Skin of body (tissue), 1 donor: ENCODE measurements at regions not wholly inside any gene's neighbourhood (a gene's known extent, or its start where the extent isn't known, plus 50 kb on each side); places are given as distances from the start of the nearest gene placed in this dataset.

ENCODE experiments used
- DNase-seq: peaks from one replicate; lab custom pipeline; 2025; lab: John Stamatoyannopoulos, UW

GRCh38 chr9:28909526-28909925 is 1336.2 kb upstream of the C9orf72 start:
- DNase-seq, result no peak

GRCh38 chr9:28912621-28913020 is 1339.3 kb upstream of the C9orf72 start:
- DNase-seq, result no peak

GRCh38 chr9:28915202-28915930 is 1342.1 kb upstream of the C9orf72 start:
- DNase-seq, result no peak

- no peak for DNase-seq
These were observed 1343.1 kb upstream of the C9orf72 start for GRCh38 chr9:28916348-28916747.

GRCh38 chr9:28921857-28922500 is 1348.7 kb upstream of the C9orf72 start:
- DNase-seq, result no peak

- DNase-seq, result no peak
These were observed 1349.6 kb upstream of the C9orf72 start for GRCh38 chr9:28922891-28923290.

GRCh38 chr9:28923351-28923750 is 1350.1 kb upstream of the C9orf72 start:
- DNase-seq, result peak; percentile 53

GRCh38 chr9:28925157-28925556 is 1351.9 kb upstream of the C9orf72 start:
- no peak for DNase-seq

- DNase-seq, result no peak
These were observed 1353.0 kb upstream of the C9orf72 start for GRCh38 chr9:28926306-28926705.

GRCh38 chr9:28927691-28928090 is 1354.4 kb upstream of the C9orf72 start:
- DNase-seq, result no peak

GRCh38 chr9:28929433-28929832 is 1356.2 kb upstream of the C9orf72 start:
- no peak for DNase-seq

GRCh38 chr9:28930766-28931165 is 1357.5 kb upstream of the C9orf72 start:
- no peak for DNase-seq

- DNase-seq, result no peak
These were observed 1360.8 kb upstream of the C9orf72 start for GRCh38 chr9:28934111-28934510.

GRCh38 chr9:28938981-28939380 is 1365.7 kb upstream of the C9orf72 start:
- no peak for DNase-seq

- no peak for DNase-seq
These were observed 1368.6 kb upstream of the C9orf72 start for GRCh38 chr9:28941856-28942255.

- DNase-seq, result no peak
These were observed 1369.7 kb upstream of the C9orf72 start for GRCh38 chr9:28942941-28943340.

- no peak for DNase-seq
These were observed 1373.4 kb upstream of the C9orf72 start for GRCh38 chr9:28946648-28947047.

GRCh38 chr9:28951945-28952344 is 1378.7 kb upstream of the C9orf72 start:
- DNase-seq, result no peak

GRCh38 chr9:28956116-28956880 is 1383.0 kb upstream of the C9orf72 start:
- no peak for DNase-seq

- DNase-seq, result no peak
These were observed 1387.3 kb upstream of the C9orf72 start for GRCh38 chr9:28960602-28961001.

- DNase-seq, result no peak
These were observed 1388.3 kb upstream of the C9orf72 start for GRCh38 chr9:28961623-28962022.

- peak; percentile 19 for DNase-seq
These were observed 1393.9 kb upstream of the C9orf72 start for GRCh38 chr9:28967226-28967625.
